H7 (cell line): ENCODE measurements at regions not wholly inside any gene's neighbourhood (a gene's known extent, or its start where the extent isn't known, plus 50 kb on each side); places are given as distances from the start of the nearest gene placed in this dataset.
"Not testable (repeated sequence)": the region's sequence is repeated elsewhere in the genome, so short reads cannot be mapped to it uniquely, and the experiment has no call there.

ENCODE experiments used
- DNase-seq: peaks from one replicate; pipeline ENCODE4 v3.0.0; 2012
- H3K27me3 ChIP-seq: 2 replicates; pipeline ENCODE4 v1.6.0; 2011; ENCODE audit warnings: mild to moderate bottlenecking, low read length; ENCODE audit not compliant: control insufficient read depth, insufficient read depth
- H3K36me3 ChIP-seq: replicated peaks from 2 replicates; pipeline ENCODE4 v1.5.1; 2011; ENCODE audit warnings: low read length; ENCODE audit not compliant: control insufficient read depth, insufficient read depth
- H3K4me3 ChIP-seq: 2 replicates; pipeline ENCODE4 v1.5.1; 2011; ENCODE audit warnings: low read depth, mild to moderate bottlenecking, control low read depth, low read length, moderate library complexity; ENCODE audit not compliant: insufficient read depth

DNA sequence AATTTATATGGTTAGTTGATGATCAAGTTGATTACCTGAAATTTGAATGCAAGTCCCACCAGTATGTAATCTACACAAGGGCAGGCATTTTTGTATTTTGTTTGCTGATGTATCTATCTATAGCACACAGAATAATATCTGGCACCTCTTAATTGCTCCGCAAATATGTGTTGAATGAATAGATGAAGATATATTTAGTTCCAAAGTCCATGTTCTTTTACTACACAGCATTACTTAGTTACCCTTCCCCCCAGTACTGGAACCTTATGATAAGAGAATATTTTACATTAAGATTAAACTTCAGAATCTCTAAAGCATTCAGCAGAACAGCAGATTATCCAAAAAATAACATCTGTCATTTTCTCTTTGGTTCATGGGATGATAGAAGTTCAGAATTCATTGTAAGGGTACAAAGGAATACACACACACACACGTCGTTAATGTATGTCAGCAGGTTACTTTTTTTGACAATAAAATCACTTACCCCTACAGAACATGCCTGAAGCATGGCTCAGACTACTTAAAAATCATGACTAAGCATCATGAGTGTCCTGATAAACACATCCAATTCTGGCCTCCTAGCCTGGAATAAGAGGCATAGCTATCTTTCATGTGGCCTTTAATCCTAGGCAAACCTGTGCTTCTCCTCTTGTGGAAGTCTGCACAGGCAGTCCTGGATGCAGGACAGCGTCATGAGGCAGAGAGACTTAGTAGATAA lies 148.9 kb upstream of the TBC1D5 start:
- H3K4me3 ChIP-seq = no peak overlapping the region
- no peak for DNase-seq
- H3K36me3 ChIP-seq = no peaks in the 10 kb centered on the region
- no peaks in the 10 kb centered on the region for H3K27me3 ChIP-seq

- no peaks in the 10 kb centered on the region for H3K36me3 ChIP-seq
- no peak overlapping the region for H3K4me3 ChIP-seq
- H3K27me3 ChIP-seq = no peaks in the 10 kb centered on the region
- no peak for DNase-seq
Measured at GRCh38 chr3:17885986-17886385, 143.6 kb upstream of the TBC1D5 start.

DNA sequence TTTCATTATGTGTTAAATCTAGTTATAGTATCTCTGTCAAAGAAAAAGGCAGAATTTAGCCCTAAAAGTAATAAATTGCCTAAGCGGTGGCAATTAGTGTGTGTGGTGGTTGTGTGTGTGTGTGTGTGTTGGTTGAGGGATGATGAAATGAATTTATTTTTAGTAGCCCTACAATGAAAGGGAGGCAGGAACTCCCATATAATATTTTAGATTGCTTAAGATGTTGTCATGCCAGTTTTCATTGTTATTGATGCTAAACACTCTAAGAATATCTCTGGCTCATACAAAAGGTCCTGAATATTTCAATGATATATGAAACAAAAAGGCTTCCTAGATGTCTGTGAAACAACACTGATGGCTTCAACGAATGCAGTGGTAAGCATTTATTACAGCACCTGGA lies 140.6 kb upstream of the TBC1D5 start:
- Histone ChIP-seq H3K27me3 (no peaks in the 10 kb centered on the region), H3K4me3 (no peak overlapping the region), H3K36me3 (no peaks in the 10 kb centered on the region)
- no peak for DNase-seq

- Histone ChIP-seq H3K27me3 (no peaks in the 10 kb centered on the region), H3K36me3 (no peaks in the 10 kb centered on the region), H3K4me3 (no peak overlapping the region)
- DNase-seq = no peak
Measured at GRCh38 chr3:17877299-17877698, 134.9 kb upstream of the TBC1D5 start.

DNA sequence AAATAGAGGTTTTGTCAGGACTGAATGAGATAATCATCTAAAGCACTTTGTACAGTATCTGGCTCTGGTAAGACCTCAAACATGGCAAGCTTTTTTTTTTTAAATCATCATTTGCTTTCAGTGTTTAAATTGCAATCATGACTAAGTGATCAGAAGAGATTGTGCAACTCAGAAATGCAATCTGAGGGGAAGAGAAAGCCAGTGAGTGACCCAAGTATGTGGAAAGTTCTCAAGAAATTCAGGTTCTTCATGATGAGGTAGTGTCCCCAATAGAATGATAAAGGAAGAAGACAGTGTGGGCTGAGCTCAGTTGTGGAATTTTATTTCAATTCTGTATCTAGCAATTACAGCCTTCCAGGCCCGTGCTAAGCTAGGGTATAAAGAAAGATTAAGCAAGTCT lies 132.2 kb upstream of the TBC1D5 start:
- no peak for DNase-seq
- H3K4me3 ChIP-seq = no peak overlapping the region
- no peaks in the 10 kb centered on the region for H3K27me3 ChIP-seq
- H3K36me3 ChIP-seq = no peaks in the 10 kb centered on the region

DNA sequence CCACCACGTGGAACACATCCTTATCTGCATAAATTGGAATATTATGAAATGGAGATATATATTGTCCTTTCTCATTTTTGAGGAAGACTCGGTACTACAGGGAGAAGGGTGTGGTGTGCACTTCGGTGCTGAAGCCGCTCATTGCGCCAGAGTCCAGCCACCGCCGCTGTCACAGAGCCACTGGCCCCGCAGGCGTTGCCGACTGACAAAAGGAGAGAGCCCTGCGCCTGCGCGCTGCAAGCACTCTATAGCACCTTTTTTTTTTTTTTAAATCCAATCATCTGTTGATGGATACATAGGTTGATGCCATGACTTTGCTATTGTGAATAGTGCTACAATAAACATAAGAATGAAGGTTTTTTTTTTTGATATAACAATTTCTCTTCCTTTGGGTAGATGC lies 130.0 kb upstream of the TBC1D5 start:
- DNase-seq = no peak
- H3K4me3 ChIP-seq = no peak overlapping the region

GRCh38 chr3:17865631-17866030 lies 123.2 kb upstream of the TBC1D5 start:
- Histone ChIP-seq H3K27me3 (no peaks in the 10 kb centered on the region), H3K4me3 (no peak overlapping the region), H3K36me3 (peaks cover 5% of the 10 kb centered on the region)
- no peak for DNase-seq

More for the DNA sequence above, 130.0 kb upstream of the TBC1D5 start:
- no peaks in the 10 kb centered on the region for H3K36me3 ChIP-seq
- no peaks in the 10 kb centered on the region for H3K27me3 ChIP-seq

GRCh38 chr3:17861476-17861875 lies 119.0 kb upstream of the TBC1D5 start:
- Histone ChIP-seq H3K4me3 (peak overlapping the region; percentile 44), H3K36me3 (peaks cover 5% of the 10 kb centered on the region), H3K27me3 (no peaks in the 10 kb centered on the region)
- no peak for DNase-seq

- H3K36me3 ChIP-seq, H3K27me3 ChIP-seq, DNase-seq: not testable (repeated sequence)
- peak overlapping the region; percentile 44 for H3K4me3 ChIP-seq
Measured at GRCh38 chr3:17860840-17861471, 118.5 kb upstream of the TBC1D5 start.

DNA sequence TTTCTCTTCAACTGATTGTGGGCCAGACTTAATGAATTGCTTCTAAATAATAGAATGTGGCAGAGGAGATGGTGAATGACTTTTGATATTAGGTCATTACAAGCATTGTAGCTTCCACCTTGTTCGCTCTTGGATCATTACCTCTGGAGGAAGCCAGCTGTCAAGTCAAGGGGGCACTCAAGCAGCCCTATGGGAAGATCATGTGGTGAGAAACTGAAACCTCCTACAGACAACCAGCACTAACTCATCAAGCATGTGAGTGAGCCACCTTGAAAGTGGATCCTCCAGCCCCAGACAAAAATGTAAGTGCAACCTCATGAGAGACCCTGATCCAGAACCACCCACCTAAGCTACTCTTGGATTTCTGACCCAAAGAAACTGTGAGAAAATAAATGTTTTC lies 109.8 kb upstream of the TBC1D5 start:
- Histone ChIP-seq H3K27me3 (no peaks in the 10 kb centered on the region), H3K36me3 (no peaks in the 10 kb centered on the region), H3K4me3 (no peak overlapping the region)
- DNase-seq = no peak

DNA sequence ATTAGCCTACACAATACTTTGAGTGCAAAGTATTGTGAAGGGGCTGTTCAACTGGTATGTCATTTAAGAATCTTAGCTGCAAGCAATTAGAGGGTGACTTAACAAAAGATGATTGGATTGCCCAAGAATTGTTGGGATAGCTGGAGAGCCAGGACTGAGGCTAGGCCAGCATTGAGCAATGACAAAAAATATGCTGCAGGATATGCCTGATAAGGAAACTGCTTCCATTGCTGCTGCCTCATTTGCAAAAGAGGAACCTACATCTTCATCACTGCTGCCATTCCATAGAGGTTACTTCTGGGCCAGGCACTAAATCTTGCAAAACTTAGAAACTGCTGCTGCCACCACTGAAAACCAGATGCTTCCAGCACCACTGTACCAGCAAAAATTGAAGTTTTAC lies 108.0 kb upstream of the TBC1D5 start:
- Histone ChIP-seq H3K4me3 (no peak overlapping the region), H3K27me3 (no peaks in the 10 kb centered on the region)
- DNase-seq = no peak

GRCh38 chr3:17848102-17848501 lies 105.7 kb upstream of the TBC1D5 start:
- Histone ChIP-seq H3K4me3 (no peak overlapping the region), H3K36me3 (no peaks in the 10 kb centered on the region), H3K27me3 (no peaks in the 10 kb centered on the region)
- DNase-seq = no peak

More for the DNA sequence above, 108.0 kb upstream of the TBC1D5 start:
- H3K36me3 ChIP-seq = no peaks in the 10 kb centered on the region

GRCh38 chr3:17847156-17847555 lies 104.7 kb upstream of the TBC1D5 start:
- Histone ChIP-seq H3K27me3 (no peaks in the 10 kb centered on the region), H3K36me3 (no peaks in the 10 kb centered on the region), H3K4me3 (no peak overlapping the region)
- no peak for DNase-seq

DNA sequence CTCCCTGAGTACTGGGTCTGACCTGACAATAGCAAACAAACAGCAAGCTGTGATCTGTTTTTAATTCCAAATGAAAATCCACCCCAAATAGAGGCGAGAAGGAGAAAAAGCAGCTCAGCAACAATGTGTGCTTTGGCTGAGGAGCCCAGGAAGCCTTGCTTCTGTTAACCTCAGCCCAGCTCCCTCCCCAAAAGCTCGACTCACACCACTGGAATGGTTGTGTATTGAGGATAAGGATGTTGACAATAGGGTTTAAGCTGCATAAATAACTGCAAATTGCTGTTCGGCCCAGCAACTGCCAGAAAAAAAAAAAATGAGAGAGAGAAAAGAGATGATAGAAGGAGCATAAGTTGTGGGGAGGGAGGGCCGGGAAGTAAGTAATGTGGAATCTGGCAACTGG lies 104.0 kb upstream of the TBC1D5 start:
- no peak overlapping the region for H3K4me3 ChIP-seq
- no peak for DNase-seq

DNA sequence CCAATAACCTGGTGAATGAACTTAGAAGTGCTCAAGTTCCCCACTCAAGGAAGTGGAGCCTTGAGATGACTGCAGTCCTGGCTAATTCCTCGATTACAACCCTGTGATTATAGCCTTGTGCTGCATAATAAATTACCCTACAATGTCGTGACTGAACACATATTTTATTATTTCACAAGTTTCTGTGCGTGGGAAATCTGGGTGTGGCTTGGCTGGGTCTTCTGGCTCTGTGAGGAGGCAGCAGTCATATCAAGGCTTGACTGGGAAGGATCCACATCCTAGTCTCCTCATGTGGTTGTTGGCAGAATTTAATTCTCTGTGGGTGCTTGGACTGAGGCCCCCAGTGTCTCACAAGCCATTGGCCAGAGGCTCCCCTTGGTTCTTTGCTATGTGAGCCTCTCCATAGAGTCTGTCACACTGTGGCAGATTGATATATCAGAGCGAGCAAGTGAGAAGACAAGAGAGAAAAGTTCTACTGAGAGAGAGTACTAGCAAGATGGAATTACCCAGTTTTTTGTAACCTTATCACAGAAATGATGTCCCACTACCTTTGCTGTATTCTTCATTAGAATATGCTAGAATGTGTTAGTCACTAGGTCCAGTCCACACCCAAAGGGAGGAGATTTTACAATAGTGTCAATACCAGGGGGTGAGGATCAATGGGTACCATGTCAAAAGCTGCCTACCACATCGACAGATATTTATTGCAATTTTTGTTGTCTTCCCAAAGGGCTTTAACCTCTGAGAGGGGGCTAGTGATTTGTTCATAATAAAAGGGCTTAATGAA lies 102.8 kb upstream of the TBC1D5 start:
- no peak for DNase-seq
- no peak overlapping the region for H3K4me3 ChIP-seq
- no peaks in the 10 kb centered on the region for H3K36me3 ChIP-seq

More for the DNA sequence above, 104.0 kb upstream of the TBC1D5 start:
- Histone ChIP-seq H3K36me3 (no peaks in the 10 kb centered on the region), H3K27me3 (no peaks in the 10 kb centered on the region)

More for the DNA sequence above, 102.8 kb upstream of the TBC1D5 start:
- H3K27me3 ChIP-seq = no peaks in the 10 kb centered on the region
